Gastrocnemius medialis (tissue), 4 donors: ENCODE measurements at regions not wholly inside any gene's neighbourhood (a gene's known extent, or its start where the extent isn't known, plus 50 kb on each side); places are given as distances from the start of the nearest gene placed in this dataset.
"Not testable (repeated sequence)": the region's sequence is repeated elsewhere in the genome, so short reads cannot be mapped to it uniquely, and the experiment has no call there.

ENCODE experiments used
- ATAC-seq, 2 donors: fragments of 150-250 bp; one replicate each; pipeline ENCODE4 v1.9.1; 2016
- DNase-seq, 2 donors: peaks; one replicate each; pipeline ENCODE4 v3.0.0-alpha.2; 2019
- H3K27ac ChIP-seq, 4 donors: fragments of 200-600 bp; sonication (generic); 1 replicate in 1 of 4; 2 replicates in 3 of 4; pipeline ENCODE4 v1.5.1; 2016 to 2018; ENCODE audit warnings: mild to moderate bottlenecking in 2 of 4, moderate library complexity in 1 of 4
- H3K27me3 ChIP-seq, 3 donors: fragments of 200-600 bp; sonication (generic) in 2 of 3; 1 replicate in 1 of 3; 2 replicates in 2 of 3; pipeline versions ENCODE4 v1.5.1 to v1.6.0; 2016 to 2019; ENCODE audit warnings: mild to moderate bottlenecking in 1 of 3, moderate library complexity in 1 of 3
- H3K36me3 ChIP-seq, 2 donors: fragments of 200-600 bp; sonication (generic) in 1 of 2; one replicate each; pipeline ENCODE4 v1.5.1; 2017 to 2018
- H3K4me1 ChIP-seq, 2 donors: fragments of 200-600 bp; sonication (generic) in 1 of 2; one replicate each; pipeline ENCODE4 v1.5.1; 2016 to 2017; ENCODE audit warnings: mild to moderate bottlenecking in 2 of 2
- H3K4me3 ChIP-seq, 4 donors: fragments of 200-600 bp; sonication (generic) in 3 of 4; 1 replicate in 1 of 4; 2 replicates in 3 of 4; pipeline ENCODE4 v1.5.1; 2016 to 2019; ENCODE audit warnings: mild to moderate bottlenecking in 2 of 4
- H3K9me3 ChIP-seq, 3 donors: fragments of 200-600 bp; sonication (generic) in 2 of 3; 1 replicate in 1 of 3; 2 replicates in 2 of 3; pipeline ENCODE4 v1.5.1; 2016 to 2019
- POLR2A ChIP-seq, 2 donors: fragments of 450-650 bp; IDR thresholded peaks; one replicate each; pipeline ENCODE4 v1.6.1; 2017; ENCODE audit warnings: antibody characterized with exemption in 2 of 2, mild to moderate bottlenecking in 2 of 2, moderate library complexity in 2 of 2
- in situ Hi-C, 4 donors: fragments of 200-750 bp; cut with MboI; loops; one replicate each; pipeline versions ENCODE4 v1.15.0 to v1.8.0; 2017; ENCODE audit warnings: low sequenced_read_pairs in 4 of 4
- intact Hi-C: fragments of 100-400 bp; cut with DNase I; formaldehyde crosslinking; loops from one replicate; pipeline ENCODE4 v1.15.1; 2023; ENCODE audit warnings: low total_unique reads
- TF ChIP-seq, protein P1 (sequence below), 5 experiments: fragments of 450-650 bp in 3 of 5; fragments of 200-600 bp in 2 of 5; sonication (generic) in 2 of 5; IDR thresholded peaks in 4 of 5; conservative IDR thresholded peaks in 1 of 5; 1 replicate in 4 of 5; 2 replicates in 1 of 5; pipeline ENCODE4 v1.5.1; 2016 to 2019; ENCODE audit warnings: antibody characterized with exemption in 5 of 5, mild to moderate bottlenecking in 3 of 5, moderate library complexity in 3 of 5

DNA sequence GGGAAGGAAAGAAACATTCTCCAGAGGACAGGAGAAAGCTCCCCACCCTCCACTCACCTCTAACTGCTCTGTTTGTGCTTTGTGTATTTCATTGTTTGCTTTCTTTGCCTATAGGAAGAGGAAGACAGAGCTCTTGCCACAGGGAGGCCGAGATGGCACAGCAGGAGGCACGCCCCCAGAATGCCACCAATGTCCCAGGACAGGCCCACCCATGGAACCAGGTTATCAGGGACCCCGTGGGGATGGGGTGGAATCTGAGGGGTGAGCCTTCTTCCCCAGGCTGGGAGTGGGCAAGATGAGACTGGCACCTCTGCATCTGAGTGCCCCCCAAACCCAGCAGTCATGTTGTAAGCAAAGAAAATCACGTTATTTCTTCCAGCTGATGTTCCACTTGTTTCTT, 155.8 kb downstream of the TBC1D2B start:
- no peak for TF ChIP-seq POLR2A (IDR thresholded peaks at IDR 0.05)
- TF ChIP-seq, protein P1, sequence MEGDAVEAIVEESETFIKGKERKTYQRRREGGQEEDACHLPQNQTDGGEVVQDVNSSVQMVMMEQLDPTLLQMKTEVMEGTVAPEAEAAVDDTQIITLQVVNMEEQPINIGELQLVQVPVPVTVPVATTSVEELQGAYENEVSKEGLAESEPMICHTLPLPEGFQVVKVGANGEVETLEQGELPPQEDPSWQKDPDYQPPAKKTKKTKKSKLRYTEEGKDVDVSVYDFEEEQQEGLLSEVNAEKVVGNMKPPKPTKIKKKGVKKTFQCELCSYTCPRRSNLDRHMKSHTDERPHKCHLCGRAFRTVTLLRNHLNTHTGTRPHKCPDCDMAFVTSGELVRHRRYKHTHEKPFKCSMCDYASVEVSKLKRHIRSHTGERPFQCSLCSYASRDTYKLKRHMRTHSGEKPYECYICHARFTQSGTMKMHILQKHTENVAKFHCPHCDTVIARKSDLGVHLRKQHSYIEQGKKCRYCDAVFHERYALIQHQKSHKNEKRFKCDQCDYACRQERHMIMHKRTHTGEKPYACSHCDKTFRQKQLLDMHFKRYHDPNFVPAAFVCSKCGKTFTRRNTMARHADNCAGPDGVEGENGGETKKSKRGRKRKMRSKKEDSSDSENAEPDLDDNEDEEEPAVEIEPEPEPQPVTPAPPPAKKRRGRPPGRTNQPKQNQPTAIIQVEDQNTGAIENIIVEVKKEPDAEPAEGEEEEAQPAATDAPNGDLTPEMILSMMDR (IDR thresholded peaks at IDR 0.05 in 4 of 5, conservative IDR thresholded peaks at IDR 0.05 in 1 of 5) = no peak
- Histone ChIP-seq H3K36me3 (no peaks in the 10 kb centered on the region), H3K9me3 (no peaks in the 10 kb centered on the region), H3K4me1 (no peaks in the 10 kb centered on the region), H3K4me3 (no peak overlapping the region), H3K27ac (no peak overlapping the region), H3K27me3 (no peaks in the 10 kb centered on the region)
- in situ Hi-C loops (no loop called here), intact Hi-C loops (no loop called here)
- no peak for ATAC-seq
- DNase-seq = no peak

DNA sequence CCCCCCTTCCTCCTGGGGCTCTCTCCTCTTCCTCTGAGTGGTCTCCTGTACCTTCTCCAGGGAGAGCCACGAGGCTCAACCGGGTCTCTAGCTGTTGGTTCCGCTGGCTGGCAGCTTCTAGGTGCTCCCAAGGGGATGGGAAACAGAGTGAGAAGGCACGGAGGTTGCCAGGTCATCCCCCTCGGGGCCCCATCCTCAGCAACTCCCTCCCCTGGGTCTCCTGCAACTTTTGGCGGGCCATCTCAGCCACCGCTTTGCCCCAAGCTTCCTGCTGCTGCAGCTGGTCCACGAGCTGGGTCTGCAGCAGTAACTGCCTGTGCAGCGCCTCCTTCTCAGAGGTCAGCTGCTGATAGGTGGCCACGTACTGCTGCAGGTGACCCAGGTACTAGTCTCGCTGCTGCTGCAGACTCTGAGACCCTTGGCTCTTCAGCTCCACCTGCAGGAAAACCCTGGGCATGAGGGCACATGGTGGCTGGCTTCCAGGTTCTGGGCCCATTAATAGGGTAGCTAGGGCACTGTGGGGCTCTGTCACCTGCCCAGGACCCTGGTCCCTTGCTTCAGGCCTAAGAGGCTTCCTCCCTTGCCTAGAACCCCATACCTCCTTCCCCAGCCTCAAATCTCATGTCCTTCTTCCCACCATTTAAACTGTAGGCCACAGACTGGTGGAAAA, 160.4 kb downstream of the TBC1D2B start:
- intact Hi-C loops, H3K27ac ChIP-seq, H3K9me3 ChIP-seq, ATAC-seq, in situ Hi-C loops, DNase-seq, H3K27me3 ChIP-seq, H3K4me1 ChIP-seq, H3K4me3 ChIP-seq, H3K36me3 ChIP-seq: not testable (repeated sequence)

DNA sequence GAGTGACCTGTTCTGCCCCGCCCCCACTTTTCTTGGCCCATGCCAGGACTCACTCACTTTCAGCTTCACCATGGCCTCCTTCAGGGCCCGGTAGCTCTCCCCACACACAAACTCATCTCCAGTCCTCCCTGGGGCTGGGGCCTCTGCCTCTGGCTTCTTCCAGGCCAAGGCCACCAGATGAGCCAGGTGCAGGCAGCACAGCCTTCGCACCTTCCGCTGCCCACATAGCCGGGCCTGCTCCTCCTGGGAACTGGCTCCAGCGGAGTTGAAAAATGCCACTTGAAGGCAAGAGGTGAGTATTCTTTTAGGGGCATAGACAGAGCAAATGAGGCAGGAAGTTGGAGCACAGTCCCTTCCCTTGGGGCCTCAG, 161.6 kb downstream of the TBC1D2B start:
- H3K36me3 ChIP-seq, ATAC-seq, H3K4me3 ChIP-seq, H3K9me3 ChIP-seq, intact Hi-C loops, DNase-seq, H3K4me1 ChIP-seq, H3K27me3 ChIP-seq, H3K27ac ChIP-seq, in situ Hi-C loops: not testable (repeated sequence)

DNA sequence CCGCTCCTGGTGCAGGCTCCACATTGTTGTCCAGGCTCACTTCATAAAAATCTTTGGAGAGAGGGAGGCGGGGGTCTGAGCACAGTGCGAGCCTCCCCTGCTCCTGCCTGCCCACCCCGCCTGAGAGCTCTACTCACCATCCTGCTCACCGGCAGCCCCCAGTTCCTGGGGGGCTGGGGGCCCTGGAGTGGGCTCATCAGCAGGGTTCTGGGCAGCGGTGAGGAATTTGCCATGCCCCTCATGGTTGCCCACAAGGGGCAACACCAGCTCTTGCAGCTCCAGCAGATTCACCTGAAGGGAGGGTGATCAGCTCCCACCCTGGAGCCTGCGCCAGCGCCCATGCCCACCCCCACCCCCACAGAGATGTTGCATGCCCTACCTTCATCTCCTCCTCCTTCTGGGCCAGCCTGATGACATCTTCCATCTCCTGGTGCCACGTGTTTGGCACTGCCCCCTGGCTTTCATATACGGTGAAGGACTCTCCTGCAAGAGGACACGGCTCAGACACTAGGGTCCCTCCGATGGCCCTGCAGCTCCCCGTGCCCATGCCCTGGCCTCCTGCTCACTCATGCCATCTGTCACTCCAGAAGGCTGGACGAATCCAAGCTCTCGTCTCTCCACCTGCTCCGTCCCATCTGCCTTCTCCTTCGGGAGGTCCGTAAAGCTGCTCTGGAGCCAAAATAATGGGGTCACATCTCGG, 162.1 kb downstream of the TBC1D2B start:
- Histone ChIP-seq H3K36me3 (no peaks in the 10 kb centered on the region), H3K27me3 (no peaks in the 10 kb centered on the region), H3K9me3 (no peaks in the 10 kb centered on the region), H3K4me1 (no peaks in the 10 kb centered on the region), H3K27ac (no peak overlapping the region), H3K4me3 (no peak overlapping the region)
- DNase-seq (no peak), ATAC-seq (no peak)
- TF ChIP-seq, protein P1 (IDR thresholded peaks at IDR 0.05 in 4 of 5, conservative IDR thresholded peaks at IDR 0.05 in 1 of 5) = no peak
- no peak for TF ChIP-seq POLR2A (IDR thresholded peaks at IDR 0.05)
- intact Hi-C loops = no loop called here
- in situ Hi-C loops = no loop called here

DNA sequence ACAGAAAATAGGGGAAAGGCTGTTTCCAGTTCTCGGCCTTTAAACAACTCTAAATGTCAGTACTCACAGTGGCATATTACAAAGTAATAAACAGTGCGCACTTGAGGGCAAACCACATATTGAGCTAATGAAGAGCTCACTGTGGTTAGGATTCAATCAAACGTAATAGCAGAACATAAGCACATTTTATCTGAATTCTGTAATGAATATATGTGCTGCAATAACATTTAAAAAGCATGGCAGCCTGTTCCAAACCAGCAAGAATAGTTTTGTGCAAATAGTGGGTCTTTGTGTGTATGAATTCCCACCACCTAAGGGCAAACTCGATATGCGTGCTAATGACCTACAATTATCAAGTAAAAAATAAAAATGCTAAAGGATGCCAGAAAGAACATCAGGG, 163.0 kb downstream of the TBC1D2B start:
- H3K9me3 ChIP-seq, in situ Hi-C loops, DNase-seq, intact Hi-C loops, H3K4me3 ChIP-seq, H3K27ac ChIP-seq, ATAC-seq, H3K27me3 ChIP-seq, H3K4me1 ChIP-seq, H3K36me3 ChIP-seq: not testable (repeated sequence)

DNA sequence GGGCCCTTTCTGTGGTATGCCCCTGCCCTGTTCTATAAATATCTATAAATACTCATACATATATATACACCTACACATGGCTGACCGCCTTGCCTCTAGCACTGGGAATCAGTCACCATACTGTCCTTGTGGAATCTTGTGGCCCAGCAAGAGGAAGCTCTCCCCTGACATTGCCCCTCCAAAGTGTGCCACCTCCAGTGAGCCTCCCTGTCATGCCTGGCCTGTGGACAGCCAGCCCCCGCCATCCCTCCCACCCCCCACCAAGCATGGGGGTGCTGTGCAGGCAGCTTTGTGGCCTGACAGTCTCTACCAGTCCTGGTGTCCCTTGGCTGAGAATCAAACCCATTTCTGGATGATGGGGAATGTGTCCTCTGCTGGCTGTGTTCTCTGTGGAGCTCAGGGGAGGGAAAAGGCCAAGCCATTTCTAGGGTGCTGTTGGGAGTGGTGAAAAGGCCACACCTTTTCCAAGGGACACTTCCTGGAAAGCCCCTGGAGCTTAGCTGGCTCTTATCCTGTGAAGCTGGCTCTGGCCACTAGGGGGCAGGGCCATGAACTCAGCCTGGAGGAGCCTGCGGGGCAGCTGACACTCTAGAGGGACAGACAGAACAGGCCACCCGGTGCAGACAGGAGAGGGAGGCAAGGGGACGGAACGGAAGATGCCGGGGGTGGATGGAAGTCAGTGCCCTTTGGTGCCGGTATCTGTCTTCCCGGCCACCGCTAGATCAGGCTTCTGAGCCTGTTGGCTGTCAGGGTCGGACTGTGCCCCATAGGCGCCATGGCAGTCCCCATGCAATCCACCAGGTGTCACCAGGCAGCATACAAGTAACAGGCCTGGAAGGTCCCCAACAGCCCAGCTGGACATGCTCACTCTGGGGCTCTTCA, 167.2 kb downstream of the TBC1D2B start:
- ATAC-seq (peak in 1 of 2 donors; percentile 76), DNase-seq (peak; percentile 40 to 71)
- intact Hi-C loops, in situ Hi-C loops, H3K9me3 ChIP-seq, H3K27me3 ChIP-seq, H3K36me3 ChIP-seq, H3K4me1 ChIP-seq: not testable (repeated sequence)
- TF ChIP-seq, protein P1 (IDR thresholded peaks at IDR 0.05 in 4 of 5, conservative IDR thresholded peaks at IDR 0.05 in 1 of 5) = peak; percentile 21 to 87 (median 70)
- Histone ChIP-seq H3K27ac (peak overlapping the region; percentile 53 to 71 (median 66)), H3K4me3 (peak overlapping the region in 3 of 4 donors; percentile 46 to 50 (median 46))
